DOHH2 (cell line): ENCODE measurements at regions not wholly inside any gene's neighbourhood (a gene's known extent, or its start where the extent isn't known, plus 50 kb on each side); places are given as distances from the start of the nearest gene placed in this dataset.

Experiments used
- H3F3A ChIP-seq: fragments of 200-600 bp; sonication (generic), shearing (Covaris generic); 2 replicates; pipeline ENCODE4 v1.6.0; 2016; ENCODE audit warnings: antibody characterized with exemption, mild to moderate bottlenecking; ENCODE audit not compliant: control insufficient read depth, insufficient read depth
- H3K27ac ChIP-seq: fragments of 200-600 bp; sonication (generic); 2 replicates; pipeline ENCODE4 v1.5.1; 2014; ENCODE audit warnings: low read depth, mild to moderate bottlenecking, low read length, moderate library complexity
- H3K27me3 ChIP-seq: fragments of 200-600 bp; sonication (generic); 2 replicates; pipeline ENCODE4 v1.6.1; 2014; ENCODE audit warnings: mild to moderate bottlenecking, low read length, mixed read lengths; ENCODE audit not compliant: control insufficient read depth
- H3K36me3 ChIP-seq: fragments of 200-600 bp; sonication (generic); 2 replicates; pipeline ENCODE4 v1.6.1; 2014; ENCODE audit warnings: mild to moderate bottlenecking, low read length, moderate library complexity, mixed read lengths; ENCODE audit not compliant: control insufficient read depth
- H3K4me1 ChIP-seq: fragments of 200-600 bp; sonication (generic); 2 replicates; pipeline ENCODE4 v1.6.1; 2014; ENCODE audit warnings: mild to moderate bottlenecking, low read length, mixed read lengths; ENCODE audit not compliant: control insufficient read depth
- H3K4me2 ChIP-seq: fragments of 200-600 bp; sonication (generic); 2 replicates; pipeline ENCODE4 v1.6.0; 2014; ENCODE audit warnings: mild to moderate bottlenecking, low read length, moderate library complexity
- H3K4me3 ChIP-seq: fragments of 200-600 bp; sonication (generic); 2 replicates; pipeline ENCODE4 v1.5.1; 2014; ENCODE audit warnings: mild to moderate bottlenecking, low read length, mixed read lengths
- H3K79me2 ChIP-seq: fragments of 200-600 bp; sonication (generic); 2 replicates; pipeline ENCODE4 v1.6.1; 2014; ENCODE audit warnings: mild to moderate bottlenecking, low read length, mixed read lengths; ENCODE audit not compliant: control insufficient read depth
- H3K9me2 ChIP-seq: fragments of 200-600 bp; sonication (generic); replicated peaks from 2 replicates; pipeline ENCODE4 v1.6.1; 2014; ENCODE audit warnings: mild to moderate bottlenecking, low read length, mixed read lengths; ENCODE audit not compliant: control insufficient read depth
- H3K9me3 ChIP-seq: fragments of 200-600 bp; sonication (generic); 2 replicates; pipeline ENCODE4 v1.6.1; 2014; ENCODE audit warnings: antibody characterized with exemption, low read length, mixed read lengths; ENCODE audit not compliant: control insufficient read depth, insufficient read depth
- H4K20me1 ChIP-seq: fragments of 200-600 bp; sonication (generic); 2 replicates; pipeline ENCODE4 v1.6.0; 2014; ENCODE audit warnings: low read depth, mild to moderate bottlenecking, antibody characterized with exemption, low read length, moderate library complexity; ENCODE audit not compliant: control insufficient read depth, insufficient read depth
- EZH2phosphoT487 ChIP-seq: fragments of 200-600 bp; sonication (generic); IDR thresholded peaks from 2 replicates; pipeline ENCODE4 v1.6.1; 2017; ENCODE audit warnings: borderline replicate concordance, mild to moderate bottlenecking, antibody characterized with exemption, low read length, moderate library complexity, mixed read lengths
- TF ChIP-seq, protein P1 (sequence below): fragments of 200-600 bp; sonication (generic); IDR thresholded peaks from one replicate; pipeline ENCODE4 v1.5.1; 2014; ENCODE audit warnings: antibody characterized with exemption, mild to moderate bottlenecking, low read depth, low read length; ENCODE audit not compliant: poor library complexity, severe bottlenecking

DNA sequence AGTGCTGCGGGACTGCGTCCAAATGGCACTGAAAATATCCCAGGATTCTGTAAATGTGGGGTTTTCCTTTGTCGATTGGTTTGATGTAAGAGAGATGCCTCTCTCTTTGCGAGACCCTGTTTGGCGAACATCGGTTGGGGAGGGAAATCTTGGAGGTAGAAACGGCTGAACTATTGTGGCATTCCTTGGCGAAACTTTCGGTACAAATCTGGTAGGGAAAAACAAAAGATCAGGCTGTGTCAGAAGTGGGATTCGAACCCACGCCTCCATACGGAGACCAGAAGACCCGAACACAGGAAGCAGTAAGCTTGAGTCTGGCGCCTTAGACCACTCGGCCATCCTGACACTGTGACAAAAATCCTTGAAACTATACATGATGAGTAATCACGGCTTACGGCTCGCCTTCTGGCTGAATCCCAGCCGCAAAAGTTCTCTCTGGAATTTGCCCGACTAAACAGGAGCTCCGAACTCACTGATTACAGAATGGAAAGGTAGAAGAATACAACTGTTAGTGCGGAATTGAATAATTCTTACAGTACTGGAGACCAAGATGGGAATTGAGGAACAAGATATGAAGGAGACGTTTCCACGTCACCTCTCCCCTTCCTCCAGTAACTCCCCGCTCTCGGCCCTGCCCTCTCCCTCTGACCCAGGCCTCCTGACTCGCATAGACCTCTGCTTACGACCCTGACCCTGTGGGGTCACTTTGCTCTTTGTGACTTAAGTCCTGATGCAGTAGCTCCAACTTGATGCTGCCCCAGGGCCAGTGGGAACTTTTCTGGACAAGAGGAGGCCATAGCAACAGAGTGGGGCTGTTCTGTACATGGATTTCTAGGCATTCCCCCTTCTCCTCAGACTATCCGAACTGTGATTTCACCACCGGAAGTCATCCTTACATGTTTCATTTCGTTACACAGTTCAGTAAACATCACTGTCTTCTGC is 132.8 kb upstream of the ZNF184 start:
- Histone ChIP-seq H3F3A (no peaks in the 10 kb centered on the region), H3K4me1 (no peaks in the 10 kb centered on the region), H3K4me2 (no peak overlapping the region), H3K36me3 (no peaks in the 10 kb centered on the region), H3K79me2 (no peaks in the 10 kb centered on the region), H4K20me1 (no peaks in the 10 kb centered on the region), H3K9me2 (no peaks in the 10 kb centered on the region), H3K4me3 (no peak overlapping the region), H3K27me3 (no peaks in the 10 kb centered on the region), H3K9me3 (no peaks in the 10 kb centered on the region), H3K27ac (no peak overlapping the region)
- TF ChIP-seq, protein P1, sequence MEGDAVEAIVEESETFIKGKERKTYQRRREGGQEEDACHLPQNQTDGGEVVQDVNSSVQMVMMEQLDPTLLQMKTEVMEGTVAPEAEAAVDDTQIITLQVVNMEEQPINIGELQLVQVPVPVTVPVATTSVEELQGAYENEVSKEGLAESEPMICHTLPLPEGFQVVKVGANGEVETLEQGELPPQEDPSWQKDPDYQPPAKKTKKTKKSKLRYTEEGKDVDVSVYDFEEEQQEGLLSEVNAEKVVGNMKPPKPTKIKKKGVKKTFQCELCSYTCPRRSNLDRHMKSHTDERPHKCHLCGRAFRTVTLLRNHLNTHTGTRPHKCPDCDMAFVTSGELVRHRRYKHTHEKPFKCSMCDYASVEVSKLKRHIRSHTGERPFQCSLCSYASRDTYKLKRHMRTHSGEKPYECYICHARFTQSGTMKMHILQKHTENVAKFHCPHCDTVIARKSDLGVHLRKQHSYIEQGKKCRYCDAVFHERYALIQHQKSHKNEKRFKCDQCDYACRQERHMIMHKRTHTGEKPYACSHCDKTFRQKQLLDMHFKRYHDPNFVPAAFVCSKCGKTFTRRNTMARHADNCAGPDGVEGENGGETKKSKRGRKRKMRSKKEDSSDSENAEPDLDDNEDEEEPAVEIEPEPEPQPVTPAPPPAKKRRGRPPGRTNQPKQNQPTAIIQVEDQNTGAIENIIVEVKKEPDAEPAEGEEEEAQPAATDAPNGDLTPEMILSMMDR, result no peak
- no peak for TF ChIP-seq EZH2phosphoT487

DNA sequence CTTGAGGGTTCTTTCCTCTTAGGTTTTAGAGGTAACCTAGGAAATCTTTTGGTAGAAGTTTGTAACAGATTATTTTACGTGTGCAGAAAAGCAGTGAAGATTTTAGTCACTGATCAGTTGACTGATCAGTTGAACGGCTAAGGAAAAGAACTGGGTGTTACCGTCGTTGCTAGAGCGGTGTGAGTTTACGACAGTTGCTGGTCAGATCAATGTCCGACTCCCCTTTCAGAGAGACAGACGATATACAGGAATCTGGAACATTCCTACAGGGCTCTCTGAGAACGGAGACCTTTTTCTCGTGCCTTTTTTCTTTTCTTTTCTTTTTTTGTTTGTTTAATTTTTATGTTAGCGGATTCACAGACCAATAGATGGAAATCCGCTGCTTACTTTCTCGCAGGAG is 132.1 kb upstream of the ZNF184 start:
- no peak overlapping the region for H3K27ac ChIP-seq
- no peaks in the 10 kb centered on the region for H3K79me2 ChIP-seq
- H3F3A ChIP-seq, result no peaks in the 10 kb centered on the region
- no peaks in the 10 kb centered on the region for H4K20me1 ChIP-seq
- H3K4me2 ChIP-seq, result no peak overlapping the region
- no peaks in the 10 kb centered on the region for H3K9me2 ChIP-seq
- TF ChIP-seq, protein P1, result no peak
- no peak for TF ChIP-seq EZH2phosphoT487
- H3K4me1 ChIP-seq, result no peaks in the 10 kb centered on the region
- H3K36me3 ChIP-seq, result no peaks in the 10 kb centered on the region
- H3K4me3 ChIP-seq, result no peak overlapping the region
- H3K9me3 ChIP-seq, result no peaks in the 10 kb centered on the region
- H3K27me3 ChIP-seq, result no peaks in the 10 kb centered on the region

- H3K9me2 ChIP-seq, result no peaks in the 10 kb centered on the region
- H3K9me3 ChIP-seq, result no peaks in the 10 kb centered on the region
- H3F3A ChIP-seq, result no peaks in the 10 kb centered on the region
- TF ChIP-seq, protein P1, result no peak
- no peak for TF ChIP-seq EZH2phosphoT487
- no peak overlapping the region for H3K27ac ChIP-seq
- H4K20me1 ChIP-seq, result no peaks in the 10 kb centered on the region
- no peaks in the 10 kb centered on the region for H3K27me3 ChIP-seq
- H3K4me2 ChIP-seq, result no peak overlapping the region
- H3K79me2 ChIP-seq, result no peaks in the 10 kb centered on the region
- H3K36me3 ChIP-seq, result no peaks in the 10 kb centered on the region
- H3K4me1 ChIP-seq, result no peaks in the 10 kb centered on the region
- H3K4me3 ChIP-seq, result no peak overlapping the region
Measured at GRCh38 chr6:27601668-27602254, 128.9 kb upstream of the ZNF184 start.
